Endothelial cell of umbilical vein (primary cell): ENCODE measurements at regions not wholly inside any gene's neighbourhood (a gene's known extent, or its start where the extent isn't known, plus 50 kb on each side); places are given as distances from the start of the nearest gene placed in this dataset.

Experiments used
- BruUV-seq: library from RNA; stranded (reverse); fragments of 400-500 nt; replicated peaks from 2 replicates; lab custom pipeline; 2021; lab: Mats Ljungman, UMichigan
- CTCF ChIA-PET: fragments of 300-600, 350-600 bp; sonication (Branson Sonifier 250); formaldehyde crosslinking; loops from one replicate; lab custom pipeline; 2021; ENCODE audit warnings: antibody characterized with exemption, inconsistent platforms; lab: Charles Lee
- POLR2A ChIA-PET: fragments of 300-600, 350-600 bp; sonication (Branson Sonifier 250); formaldehyde crosslinking; loops from one replicate; lab custom pipeline; 2021; ENCODE audit warnings: antibody characterized with exemption, inconsistent platforms; lab: Charles Lee
- DNase-seq: peaks from one replicate; pipeline ENCODE4 v3.0.0-alpha.2; 2011; ENCODE audit warnings: low read depth, low spot score
- FAIRE-seq: peaks from 2 replicates; lab custom pipeline; 2011; peaks lifted over from hg19 to GRCh38; lab: Jason Lieb, UNC
- H2AFZ ChIP-seq: 2 replicates; pipeline ENCODE4 v1.6.0; 2012; ENCODE audit warnings: low read depth, low read length, control low read depth, inconsistent platforms
- H3K27ac ChIP-seq: 2 replicates; pipeline ENCODE4 v1.5.1; 2011; ENCODE audit warnings: low read depth, mild to moderate bottlenecking, control low read depth, low read length, moderate library complexity; ENCODE audit not compliant: insufficient read depth
- H3K27me3 ChIP-seq, 2 experiments: 2 replicates each; pipeline versions ENCODE4 v1.6.0 to v1.6.1; 2011; ENCODE audit warnings: low read length in 2 of 2, mixed read lengths in 1 of 2; ENCODE audit not compliant: control insufficient read depth in 2 of 2, insufficient read depth in 2 of 2
- H3K36me3 ChIP-seq, 2 experiments: 2 replicates in 1 of 2; 3 replicates in 1 of 2; pipeline ENCODE4 v1.5.1; 2011; ENCODE audit warnings: low read length in 2 of 2, mild to moderate bottlenecking in 1 of 2, moderate library complexity in 1 of 2; ENCODE audit not compliant: control insufficient read depth in 2 of 2, insufficient read depth in 2 of 2; ENCODE audit errors: extremely low read depth in 1 of 2
- H3K4me1 ChIP-seq: 3 replicates; pipeline ENCODE4 v1.5.1; 2011; ENCODE audit warnings: mild to moderate bottlenecking, low read length; ENCODE audit not compliant: control insufficient read depth, insufficient read depth; ENCODE audit errors: extremely low read depth
- H3K4me2 ChIP-seq: 2 replicates; pipeline ENCODE4 v1.6.1; 2011; ENCODE audit warnings: low read length, control low read depth, mixed read lengths; ENCODE audit not compliant: insufficient read depth
- H3K4me3 ChIP-seq, 3 experiments: fragments of 200-600 bp in 1 of 3; sonication (generic), shearing (Covaris generic) in 1 of 3; replicated peaks in 1 of 3; 2 replicates each; pipeline ENCODE4 v1.5.1; 2011 to 2016; ENCODE audit warnings: control low read depth in 3 of 3, low read length in 3 of 3, mild to moderate bottlenecking in 2 of 3, inconsistent platforms in 1 of 3, low read depth in 1 of 3, moderate library complexity in 1 of 3; ENCODE audit not compliant: insufficient read depth in 1 of 3
- H3K79me2 ChIP-seq: 2 replicates; pipeline ENCODE4 v1.6.0; 2012; ENCODE audit warnings: low read length, inconsistent platforms; ENCODE audit not compliant: control insufficient read depth, insufficient read depth
- H3K9ac ChIP-seq: replicated peaks from 2 replicates; pipeline ENCODE3; 2011; ENCODE audit warnings: low read length, control low read depth; ENCODE audit not compliant: insufficient read depth; ENCODE audit errors: extremely low read depth
- H3K9me1 ChIP-seq: replicated peaks from 3 replicates; pipeline ENCODE4 v1.6.0; 2011; ENCODE audit warnings: mild to moderate bottlenecking, low read length; ENCODE audit not compliant: control insufficient read depth, insufficient read depth; ENCODE audit errors: extremely low read depth
- H3K9me3 ChIP-seq: replicated peaks from 2 replicates; pipeline ENCODE4 v1.5.1; 2012; ENCODE audit warnings: low read length, inconsistent platforms; ENCODE audit not compliant: control insufficient read depth, insufficient read depth
- H4K20me1 ChIP-seq: replicated peaks from 2 replicates; pipeline ENCODE3; 2011; ENCODE audit warnings: mild to moderate bottlenecking, low read length; ENCODE audit not compliant: control insufficient read depth, insufficient read depth; ENCODE audit errors: extremely low read depth
- EZH2 ChIP-seq: IDR thresholded peaks from 2 replicates; pipeline ENCODE4 v1.6.1; 2012; ENCODE audit warnings: borderline replicate concordance, low read depth, mild to moderate bottlenecking, moderate library complexity, low read length, inconsistent platforms; ENCODE audit not compliant: severe bottlenecking
- FOS ChIP-seq: IDR thresholded peaks from 2 replicates; pipeline ENCODE4 v1.6.1; 2011; ENCODE audit warnings: mild to moderate bottlenecking, low read length, moderate library complexity, borderline replicate concordance; ENCODE audit not compliant: insufficient read depth
- GATA2 ChIP-seq: IDR thresholded peaks from 2 replicates; pipeline ENCODE4 v1.7.0; 2011; ENCODE audit warnings: low read depth, mild to moderate bottlenecking, moderate library complexity, mixed read lengths, low read length; ENCODE audit not compliant: insufficient read length, insufficient read depth
- JUN ChIP-seq: IDR thresholded peaks from 2 replicates; pipeline ENCODE4 v1.6.1; 2011; ENCODE audit warnings: borderline replicate concordance, low read depth; ENCODE audit not compliant: insufficient read length, insufficient read depth
- MYC ChIP-seq: IDR thresholded peaks from one replicate; pipeline ENCODE4 v1.6.1; 2011; ENCODE audit warnings: mild to moderate bottlenecking, low read depth, low read length
- POLR2A ChIP-seq: IDR thresholded peaks from 2 replicates; pipeline ENCODE4 v1.6.1; 2012; ENCODE audit warnings: low read depth, mild to moderate bottlenecking, control low read depth, low read length
- POLR2AphosphoS5 ChIP-seq: IDR thresholded peaks from 2 replicates; pipeline ENCODE4 v1.6.1; 2012; ENCODE audit warnings: low read depth, mild to moderate bottlenecking, control low read depth, low read length, moderate library complexity; ENCODE audit not compliant: insufficient read depth
- dilution Hi-C: fragments of 300-500 bp; cut with MboI; formaldehyde crosslinking; loops from one replicate; pipeline ENCODE4 v1.15.0; 2019; ENCODE audit warnings: low sequenced_read_pairs; ENCODE audit not compliant: extremely low pct_ligation_motif_present
- intact Hi-C: fragments of 100-400 bp; cut with micrococcal nuclease; formaldehyde crosslinking; loops from one replicate; pipeline ENCODE4 v1.10.0; 2022
- TF ChIP-seq, protein P1 (sequence below), 2 donors: IDR thresholded peaks; 1 replicate in 1 of 2; 2 replicates in 1 of 2; pipeline ENCODE4 v1.5.1; 2011; ENCODE audit warnings: low read length in 2 of 2, mild to moderate bottlenecking in 2 of 2, moderate library complexity in 2 of 2, control low read depth in 1 of 2, inconsistent platforms in 1 of 2, low read depth in 1 of 2; ENCODE audit not compliant: insufficient read depth in 1 of 2; ENCODE audit errors: extremely low read depth in 1 of 2
- TF ChIP-seq, protein P2 (sequence below): IDR thresholded peaks from 2 replicates; pipeline ENCODE4 v1.6.1; 2011; ENCODE audit not compliant: insufficient read depth, insufficient read length

DNA sequence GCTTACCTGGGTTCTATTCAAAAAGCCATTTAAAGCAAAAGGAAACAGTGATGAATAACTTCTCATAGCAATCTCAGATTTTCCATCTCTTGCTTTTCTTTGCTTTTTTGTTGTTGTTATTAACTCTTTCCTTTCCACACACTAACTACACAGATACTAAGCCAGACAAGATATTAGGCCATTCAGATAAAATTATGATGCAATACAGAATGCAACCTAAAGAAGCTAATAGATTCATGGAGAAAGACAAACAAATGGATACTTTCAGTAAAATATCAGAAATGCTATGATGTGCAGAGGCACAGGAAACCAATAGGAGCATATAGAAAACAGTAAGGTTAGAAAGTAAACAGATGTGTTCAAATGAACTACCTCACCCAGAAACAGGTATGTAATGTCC, 597.0 kb upstream of the ITGA1 start:
- CTCF ChIA-PET: interaction anchor here (0.8 to 1.2 kb wide), 2 partner anchors 11 to 32 kb away, joined by 3 read pairs; no protein-coding TSS in a partner anchor

More for the DNA sequence above, 597.0 kb upstream of the ITGA1 start:
- dilution Hi-C loops: no loop called here
- H3K36me3 ChIP-seq: no peaks in the 10 kb centered on the region
- BruUV-seq: no TSS peak
- no peaks in the 10 kb centered on the region for H3K4me1 ChIP-seq
- H4K20me1 ChIP-seq: no peaks in the 10 kb centered on the region
- H2AFZ ChIP-seq: no peak overlapping the region
- no peak overlapping the region for H3K9ac ChIP-seq
- no peaks in the 10 kb centered on the region for H3K9me3 ChIP-seq
- no peak overlapping the region for H3K4me3 ChIP-seq
- DNase-seq: no peak
- POLR2A ChIA-PET: no interaction called here
- no peaks in the 10 kb centered on the region for H3K27me3 ChIP-seq
- no peaks in the 10 kb centered on the region for H3K9me1 ChIP-seq
- peak; percentile 40 for FAIRE-seq
- no peaks in the 10 kb centered on the region for H3K79me2 ChIP-seq
- intact Hi-C loops: no loop called here
- H3K4me2 ChIP-seq: no peak overlapping the region
- TF ChIP-seq POLR2AphosphoS5: no peak
- no peak for TF ChIP-seq FOS
- TF ChIP-seq, protein P1, sequence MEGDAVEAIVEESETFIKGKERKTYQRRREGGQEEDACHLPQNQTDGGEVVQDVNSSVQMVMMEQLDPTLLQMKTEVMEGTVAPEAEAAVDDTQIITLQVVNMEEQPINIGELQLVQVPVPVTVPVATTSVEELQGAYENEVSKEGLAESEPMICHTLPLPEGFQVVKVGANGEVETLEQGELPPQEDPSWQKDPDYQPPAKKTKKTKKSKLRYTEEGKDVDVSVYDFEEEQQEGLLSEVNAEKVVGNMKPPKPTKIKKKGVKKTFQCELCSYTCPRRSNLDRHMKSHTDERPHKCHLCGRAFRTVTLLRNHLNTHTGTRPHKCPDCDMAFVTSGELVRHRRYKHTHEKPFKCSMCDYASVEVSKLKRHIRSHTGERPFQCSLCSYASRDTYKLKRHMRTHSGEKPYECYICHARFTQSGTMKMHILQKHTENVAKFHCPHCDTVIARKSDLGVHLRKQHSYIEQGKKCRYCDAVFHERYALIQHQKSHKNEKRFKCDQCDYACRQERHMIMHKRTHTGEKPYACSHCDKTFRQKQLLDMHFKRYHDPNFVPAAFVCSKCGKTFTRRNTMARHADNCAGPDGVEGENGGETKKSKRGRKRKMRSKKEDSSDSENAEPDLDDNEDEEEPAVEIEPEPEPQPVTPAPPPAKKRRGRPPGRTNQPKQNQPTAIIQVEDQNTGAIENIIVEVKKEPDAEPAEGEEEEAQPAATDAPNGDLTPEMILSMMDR (IDR thresholded peaks at IDR 0.05; ENCODE audit: extremely low read depth in 1 of 2, insufficient read depth in 1 of 2, low read depth in 1 of 2, low read length in 2 of 2): no peak
- TF ChIP-seq POLR2A: no peak
- TF ChIP-seq, protein P2, sequence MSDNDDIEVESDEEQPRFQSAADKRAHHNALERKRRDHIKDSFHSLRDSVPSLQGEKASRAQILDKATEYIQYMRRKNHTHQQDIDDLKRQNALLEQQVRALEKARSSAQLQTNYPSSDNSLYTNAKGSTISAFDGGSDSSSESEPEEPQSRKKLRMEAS: no peak
- no peak for TF ChIP-seq EZH2
- no peak for TF ChIP-seq GATA2
- no peak for TF ChIP-seq JUN
- no peak for TF ChIP-seq MYC
- no peak overlapping the region for H3K27ac ChIP-seq
